Mesothelial cell of epicardium (in vitro differentiated cells): ENCODE measurements at regions not wholly inside any gene's neighbourhood (a gene's known extent, or its start where the extent isn't known, plus 50 kb on each side); places are given as distances from the start of the nearest gene placed in this dataset.

Experiments
- DNase-seq, 2 experiments: peaks; one replicate each; pipeline ENCODE4 v3.0.0; 2021; ENCODE audit warnings: low spot score in 2 of 2; ENCODE audit not compliant: unreplicated experiment in 2 of 2
- H3K27ac Mint-ChIP-seq: 2 replicates; pipeline ENCODE4 v1.8.0; 2021; ENCODE audit warnings: mixed read lengths
- H3K27me3 Mint-ChIP-seq: 2 replicates; pipeline ENCODE4 v1.8.0; 2021; ENCODE audit warnings: low read depth, mixed read lengths
- H3K36me3 Mint-ChIP-seq: 2 replicates; pipeline ENCODE4 v1.8.0; 2021; ENCODE audit warnings: mixed read lengths
- H3K4me1 Mint-ChIP-seq: 2 replicates; pipeline ENCODE4 v1.8.0; 2021; ENCODE audit warnings: mixed read lengths
- H3K4me3 Mint-ChIP-seq: 2 replicates; pipeline ENCODE4 v1.8.0; 2021; ENCODE audit warnings: mild to moderate bottlenecking, moderate library complexity, mixed read lengths
- H3K9me3 Mint-ChIP-seq: 2 replicates; pipeline ENCODE4 v1.8.0; 2021; ENCODE audit warnings: mixed read lengths
- CTCF ChIP-seq: fragments of 200-600 bp; sonication (generic); IDR thresholded peaks from one replicate; pipeline ENCODE4 v1.5.0; 2021; ENCODE audit warnings: antibody characterized with exemption; ENCODE audit not compliant: unreplicated experiment

GRCh38 chr18:25825056-25825455 lies 265.4 kb downstream of the SS18 start:
- Mint-ChIP-seq H3K27ac (peak overlapping the region; percentile 53), H3K36me3 (no peaks in the 10 kb centered on the region)
- no peak for TF ChIP-seq CTCF

GRCh38 chr18:25819746-25820363 lies 270.6 kb downstream of the SS18 start:
- H3K36me3 Mint-ChIP-seq, result no peaks in the 10 kb centered on the region
- TF ChIP-seq CTCF, result no peak
- no peak overlapping the region for H3K4me3 Mint-ChIP-seq
- H3K27me3 Mint-ChIP-seq, result no peaks in the 10 kb centered on the region
- H3K4me1 Mint-ChIP-seq, result peaks cover 17% of the 10 kb centered on the region
- H3K27ac Mint-ChIP-seq, result no peak overlapping the region
- no peak for DNase-seq
- H3K9me3 Mint-ChIP-seq, result peaks cover 6% of the 10 kb centered on the region

More at GRCh38 chr18:25825056-25825455, 265.4 kb downstream of the SS18 start:
- no peaks in the 10 kb centered on the region for H3K27me3 Mint-ChIP-seq
- H3K4me1 Mint-ChIP-seq, result peaks cover 37% of the 10 kb centered on the region
- no peak overlapping the region for H3K4me3 Mint-ChIP-seq
- H3K9me3 Mint-ChIP-seq, result peaks cover 6% of the 10 kb centered on the region
- no peak for DNase-seq

GRCh38 chr18:25818505-25818904 lies 271.9 kb downstream of the SS18 start:
- no peaks in the 10 kb centered on the region for H3K27me3 Mint-ChIP-seq
- no peaks in the 10 kb centered on the region for H3K36me3 Mint-ChIP-seq
- peaks cover 17% of the 10 kb centered on the region for H3K4me1 Mint-ChIP-seq
- no peak for DNase-seq
- H3K27ac Mint-ChIP-seq, result no peak overlapping the region
- H3K4me3 Mint-ChIP-seq, result no peak overlapping the region
- peaks cover 6% of the 10 kb centered on the region for H3K9me3 Mint-ChIP-seq
- TF ChIP-seq CTCF, result no peak

- peaks cover 17% of the 10 kb centered on the region for H3K4me1 Mint-ChIP-seq
- no peaks in the 10 kb centered on the region for H3K9me3 Mint-ChIP-seq
- no peak overlapping the region for H3K27ac Mint-ChIP-seq
Observed at GRCh38 chr18:25817546-25818237, 272.7 kb downstream of the SS18 start.

GRCh38 chr18:25815659-25816058 lies 274.8 kb downstream of the SS18 start:
- Mint-ChIP-seq H3K4me1 (peaks cover 17% of the 10 kb centered on the region), H3K36me3 (no peaks in the 10 kb centered on the region), H3K27me3 (no peaks in the 10 kb centered on the region), H3K9me3 (no peaks in the 10 kb centered on the region), H3K27ac (peak overlapping the region; percentile 32), H3K4me3 (no peak overlapping the region)
- no peak for TF ChIP-seq CTCF
- DNase-seq, result no peak

More at GRCh38 chr18:25817546-25818237, 272.7 kb downstream of the SS18 start:
- no peaks in the 10 kb centered on the region for H3K27me3 Mint-ChIP-seq
- no peak overlapping the region for H3K4me3 Mint-ChIP-seq
- DNase-seq, result no peak
- no peak for TF ChIP-seq CTCF
- H3K36me3 Mint-ChIP-seq, result no peaks in the 10 kb centered on the region
